Liver (tissue), 3 donors: ENCODE measurements at regions not wholly inside any gene's neighbourhood (a gene's known extent, or its start where the extent isn't known, plus 50 kb on each side); places are given as distances from the start of the nearest gene placed in this dataset.

Experiments used
- CTCF ChIP-seq: fragments of 150-350 bp; IDR thresholded peaks from 2 replicates; pipeline ENCODE4 v1.5.1; 2017; ENCODE audit warnings: improper control_type of control experiment, low read depth, low read length; ENCODE audit not compliant: missing input control
- EGR1 ChIP-seq, 2 donors: IDR thresholded peaks; 2 replicates each; pipeline ENCODE4 v1.6.1; 2016 to 2018; ENCODE audit warnings: antibody characterized with exemption in 2 of 2, low read depth in 2 of 2
- MAX ChIP-seq: IDR thresholded peaks from 2 replicates; pipeline ENCODE4 v1.6.1; 2016; ENCODE audit warnings: antibody characterized with exemption
- donor health status: healthy.
- donor health status: healthy.

DNA sequence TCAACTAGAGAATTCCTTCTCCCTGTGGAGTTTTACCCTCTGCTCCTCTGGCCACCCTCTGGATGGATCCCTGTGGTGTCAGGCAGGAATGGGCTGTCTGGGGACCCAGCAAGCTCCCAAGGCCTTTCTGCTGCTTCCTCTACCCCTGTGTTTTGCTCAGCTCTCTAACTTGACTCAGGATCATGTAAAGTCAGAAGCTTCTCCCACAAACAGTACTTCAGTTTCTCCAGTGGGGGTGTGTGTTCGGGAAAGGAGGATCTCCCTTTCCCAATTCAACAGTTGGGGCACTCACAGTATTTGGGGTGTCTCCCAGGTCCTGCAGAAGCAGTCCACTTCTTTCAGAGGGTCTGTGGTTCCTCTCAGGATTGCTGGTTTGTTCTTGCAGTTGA, 162.4 kb upstream of the NUDT4 start:
- TF ChIP-seq MAX: no peak
- TF ChIP-seq CTCF: no peak
- TF ChIP-seq EGR1 (IDR thresholded peaks at IDR 0.05; ENCODE audit: low read depth in 2 of 2): no peak
